Vagina (tissue), 2 donors: ENCODE measurements at regions not wholly inside any gene's neighbourhood (a gene's known extent, or its start where the extent isn't known, plus 50 kb on each side); places are given as distances from the start of the nearest gene placed in this dataset.

Source experiments
- DNase-seq, 2 donors: peaks; one replicate each; pipeline ENCODE4 v3.0.0-alpha.2; 2017; ENCODE audit errors: extremely low spot score in 2 of 2
- H3K27ac ChIP-seq: fragments of 200-600 bp; sonication (generic); one replicate; pipeline ENCODE4 v1.5.1; 2019
- H3K27me3 ChIP-seq: fragments of 200-600 bp; sonication (generic); one replicate; pipeline ENCODE4 v1.5.1; 2019
- H3K36me3 ChIP-seq, 2 donors: fragments of 200-600 bp; sonication (generic); one replicate each; pipeline ENCODE4 v1.5.1; 2017 to 2019
- H3K4me1 ChIP-seq: fragments of 200-600 bp; sonication (generic); one replicate; pipeline ENCODE4 v1.5.1; 2019
- H3K4me3 ChIP-seq, 2 donors: fragments of 200-600 bp; sonication (generic); 1 replicate in 1 of 2; 2 replicates in 1 of 2; pipeline ENCODE4 v1.5.1; 2016 to 2019
- H3K9me3 ChIP-seq: fragments of 200-600 bp; sonication (generic); one replicate; pipeline ENCODE4 v1.5.1; 2019
- CTCF ChIP-seq, 3 experiments: fragments of 450-650 bp in 2 of 3; fragments of 200-600 bp in 1 of 3; sonication (generic) in 1 of 3; IDR thresholded peaks; one replicate each; pipeline ENCODE4 v1.5.1; 2017 to 2019; ENCODE audit warnings: antibody characterized with exemption in 3 of 3, mild to moderate bottlenecking in 2 of 3, moderate library complexity in 2 of 3
- POLR2A ChIP-seq, 2 donors: fragments of 450-650 bp; IDR thresholded peaks; one replicate each; pipeline ENCODE4 v1.6.1; 2017; ENCODE audit warnings: antibody characterized with exemption in 2 of 2, mild to moderate bottlenecking in 2 of 2, moderate library complexity in 2 of 2
- POLR2AphosphoS5 ChIP-seq, 2 donors: sonication (generic); formaldehyde crosslinking; IDR thresholded peaks; one replicate each; pipeline ENCODE4 v1.9.0; 2017; ENCODE audit warnings: antibody characterized with exemption in 2 of 2, mild to moderate bottlenecking in 2 of 2, low read depth in 1 of 2; ENCODE audit not compliant: insufficient read depth in 1 of 2
- intact Hi-C: fragments of 100-400 bp; cut with DNase I; formaldehyde crosslinking; loops from one replicate; pipeline ENCODE4 v1.15.1; 2023

DNA sequence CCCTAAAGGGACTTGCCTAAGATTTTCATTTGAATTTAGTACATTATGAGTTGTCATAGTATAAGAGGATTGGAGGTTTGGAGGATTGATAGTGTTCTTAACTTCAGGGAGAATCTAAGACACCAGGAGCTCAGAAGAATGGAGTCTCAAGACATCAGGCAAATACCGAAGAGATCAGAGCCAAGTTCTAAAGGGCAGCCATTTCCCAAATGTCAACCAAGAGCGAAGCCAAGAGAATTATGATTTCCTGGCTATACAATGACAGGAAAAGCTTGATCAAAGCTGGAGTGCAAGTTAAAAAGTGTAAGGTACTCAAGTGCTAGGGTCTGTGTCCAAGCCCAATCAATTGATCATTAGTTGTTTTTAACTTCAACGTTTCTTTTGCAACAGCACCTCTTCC is 283.0 kb upstream of the FN1 start:
- intact Hi-C loops, result no loop called here
- Histone ChIP-seq H3K9me3 (no peaks in the 10 kb centered on the region), H3K4me3 (no peak overlapping the region), H3K36me3 (no peaks in the 10 kb centered on the region), H3K27ac (no peak overlapping the region), H3K27me3 (no peaks in the 10 kb centered on the region), H3K4me1 (no peaks in the 10 kb centered on the region)
- DNase-seq, result no peak
- TF ChIP-seq POLR2A (IDR thresholded peaks at IDR 0.05), result no peak
- no peak for TF ChIP-seq POLR2AphosphoS5 (IDR thresholded peaks at IDR 0.05; ENCODE audit: insufficient read depth in 1 of 2, low read depth in 1 of 2)
- TF ChIP-seq CTCF (IDR thresholded peaks at IDR 0.05), result no peak

DNA sequence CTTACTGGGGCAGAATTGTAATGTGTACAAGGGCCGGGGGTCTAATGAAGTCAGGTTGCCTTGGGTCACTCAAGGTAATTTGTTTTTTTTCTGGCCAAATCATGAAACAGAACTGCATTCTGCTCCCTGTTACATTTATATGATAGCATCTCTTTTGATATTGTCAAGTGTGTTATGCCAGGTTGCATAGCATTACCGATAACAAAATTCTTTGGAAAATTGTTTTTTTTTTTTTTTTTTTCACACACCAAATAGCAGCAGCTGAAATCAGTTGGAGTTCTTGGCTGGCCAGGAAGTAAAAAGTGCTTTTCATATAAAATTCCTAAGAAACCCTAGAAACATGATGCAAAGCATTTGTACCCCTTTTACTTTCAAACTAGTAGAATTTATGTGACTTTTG is 282.6 kb upstream of the FN1 start:
- H3K4me1 ChIP-seq, result no peaks in the 10 kb centered on the region
- TF ChIP-seq POLR2AphosphoS5 (IDR thresholded peaks at IDR 0.05; ENCODE audit: insufficient read depth in 1 of 2, low read depth in 1 of 2) (no peak), CTCF (IDR thresholded peaks at IDR 0.05) (no peak), POLR2A (IDR thresholded peaks at IDR 0.05) (no peak)
- no peaks in the 10 kb centered on the region for H3K9me3 ChIP-seq
- no peaks in the 10 kb centered on the region for H3K36me3 ChIP-seq
- H3K27ac ChIP-seq, result no peak overlapping the region
- intact Hi-C loops, result no loop called here
- H3K4me3 ChIP-seq, result no peak overlapping the region
- DNase-seq, result no peak
- no peaks in the 10 kb centered on the region for H3K27me3 ChIP-seq

DNA sequence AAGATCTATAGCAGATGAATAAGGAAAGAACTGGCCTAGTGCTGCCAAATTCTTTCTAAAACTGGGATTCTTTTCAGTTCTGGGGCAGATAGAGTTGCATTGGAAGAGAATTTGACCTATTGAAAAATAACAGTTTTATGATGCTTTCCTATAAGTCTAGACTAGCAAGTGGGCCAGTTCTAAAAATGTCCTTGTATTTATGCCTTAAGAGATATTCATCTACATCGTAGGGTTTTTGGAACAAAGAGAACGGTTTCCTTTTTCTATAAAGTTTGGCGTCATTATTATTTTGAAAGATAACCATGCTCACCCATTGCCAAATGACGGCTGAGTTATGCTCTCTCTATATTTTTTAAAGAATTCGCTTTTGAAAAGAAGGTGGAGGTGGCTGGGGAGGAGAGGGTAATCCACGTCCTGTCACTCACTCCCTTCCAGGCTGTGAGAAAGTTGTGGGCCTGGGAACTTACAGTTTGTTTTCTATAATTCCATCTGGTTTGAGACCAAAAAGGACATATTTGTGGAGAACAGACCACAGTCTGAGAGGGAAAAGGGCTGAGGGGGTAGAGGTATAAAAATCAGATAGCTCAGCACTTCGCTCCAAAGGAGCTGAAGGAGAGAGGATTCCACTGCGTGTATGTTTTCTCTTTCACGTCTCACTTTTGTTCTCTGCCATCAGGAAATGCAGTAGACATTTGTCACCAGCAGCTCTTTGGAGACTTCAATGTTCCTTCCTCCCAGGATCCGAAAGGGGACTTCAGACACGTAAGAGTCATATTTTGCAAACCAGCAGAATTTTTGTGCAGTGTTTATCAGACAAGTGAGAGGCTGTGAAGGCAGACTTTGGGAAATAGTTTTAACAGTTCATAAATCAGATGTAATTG is 281.9 kb upstream of the FN1 start:
- no peaks in the 10 kb centered on the region for H3K9me3 ChIP-seq
- H3K4me1 ChIP-seq, result peaks cover 4% of the 10 kb centered on the region
- H3K4me3 ChIP-seq, result no peak overlapping the region
- no peak for TF ChIP-seq CTCF (IDR thresholded peaks at IDR 0.05)
- no peak for TF ChIP-seq POLR2AphosphoS5 (IDR thresholded peaks at IDR 0.05; ENCODE audit: insufficient read depth in 1 of 2, low read depth in 1 of 2)
- TF ChIP-seq POLR2A (IDR thresholded peaks at IDR 0.05), result no peak
- DNase-seq, result no peak
- no peaks in the 10 kb centered on the region for H3K27me3 ChIP-seq
- intact Hi-C loops, result no loop called here
- H3K36me3 ChIP-seq, result no peaks in the 10 kb centered on the region
- no peak overlapping the region for H3K27ac ChIP-seq

- TF ChIP-seq POLR2A (IDR thresholded peaks at IDR 0.05) (no peak), CTCF (IDR thresholded peaks at IDR 0.05) (no peak), POLR2AphosphoS5 (IDR thresholded peaks at IDR 0.05; ENCODE audit: insufficient read depth in 1 of 2, low read depth in 1 of 2) (no peak)
- H3K4me3 ChIP-seq, result no peak overlapping the region
- intact Hi-C loops, result no loop called here
- H3K9me3 ChIP-seq, result no peaks in the 10 kb centered on the region
- no peak for DNase-seq
- peaks cover 12% of the 10 kb centered on the region for H3K4me1 ChIP-seq
- H3K27ac ChIP-seq, result no peak overlapping the region
- no peaks in the 10 kb centered on the region for H3K27me3 ChIP-seq
- no peaks in the 10 kb centered on the region for H3K36me3 ChIP-seq
Observed at GRCh38 chr2:215716956-215717355, 281.1 kb upstream of the FN1 start.
